ENCODE measurements at regions not wholly inside any gene's neighbourhood (a gene's known extent, or its start where the extent isn't known, plus 50 kb on each side); places are given as distances from the start of the nearest gene placed in this dataset.

DNA sequence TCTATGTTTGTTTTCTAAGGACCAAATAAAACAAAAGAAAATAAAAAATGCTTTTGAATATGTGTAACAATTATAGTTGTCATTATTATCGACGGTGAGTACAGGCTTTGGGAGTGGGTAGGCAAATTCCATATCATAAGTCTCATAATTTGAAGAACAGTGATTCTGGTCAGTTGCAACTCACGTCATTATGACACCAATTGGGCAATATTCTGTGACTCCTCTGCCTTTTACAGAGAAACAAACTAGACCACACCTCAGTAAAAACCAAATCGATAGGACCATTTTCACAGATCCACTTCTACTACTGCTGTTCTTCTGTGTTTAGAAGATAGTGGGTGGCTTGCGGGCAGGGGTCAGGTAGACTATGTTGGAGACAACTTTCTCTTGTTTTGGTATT, 250.1 kb downstream of the C4orf33 start:
- no peaks in the 10 kb centered on the region for H3K36me3 ChIP-seq (ENCODE audit: control insufficient read depth in 4 of 4, insufficient read depth in 3 of 4, low read depth in 1 of 4, low read length in 3 of 4)
- H3K4me1 ChIP-seq (ENCODE audit: control insufficient read depth in 4 of 4, insufficient read depth in 4 of 4, low read length in 3 of 4): peaks cover 0 to 4% (median 3%) of the 10 kb centered on the region in 4 donors
- no peak overlapping the region for H3K27ac ChIP-seq (ENCODE audit: low read depth in 1 of 2, low read length in 2 of 2)
- no peak overlapping the region for H3K4me3 ChIP-seq (ENCODE audit: low read depth in 1 of 3, low read length in 3 of 3)
- H3K9me3 ChIP-seq (ENCODE audit: control insufficient read depth in 4 of 4, low read length in 3 of 4): no peaks in the 10 kb centered on the region
- peaks cover 0 to 3% (median 0%) of the 10 kb centered on the region in 4 donors for H3K27me3 ChIP-seq (ENCODE audit: control insufficient read depth in 4 of 4, insufficient read depth in 4 of 4, low read length in 3 of 4)
- TF ChIP-seq, protein P1, sequence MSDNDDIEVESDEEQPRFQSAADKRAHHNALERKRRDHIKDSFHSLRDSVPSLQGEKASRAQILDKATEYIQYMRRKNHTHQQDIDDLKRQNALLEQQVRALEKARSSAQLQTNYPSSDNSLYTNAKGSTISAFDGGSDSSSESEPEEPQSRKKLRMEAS (IDR thresholded peaks at IDR 0.05): no peak
- TF ChIP-seq, protein P2, sequence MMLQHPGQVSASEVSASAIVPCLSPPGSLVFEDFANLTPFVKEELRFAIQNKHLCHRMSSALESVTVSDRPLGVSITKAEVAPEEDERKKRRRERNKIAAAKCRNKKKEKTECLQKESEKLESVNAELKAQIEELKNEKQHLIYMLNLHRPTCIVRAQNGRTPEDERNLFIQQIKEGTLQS (IDR thresholded peaks at IDR 0.05): no peak
- TF ChIP-seq RXRA (IDR thresholded peaks at IDR 0.05) (no peak), NR2F2 (IDR thresholded peaks at IDR 0.05) (no peak), JUND (IDR thresholded peaks at IDR 0.05) (no peak), RAD21 (IDR thresholded peaks at IDR 0.05) (no peak), HNF4G (IDR thresholded peaks at IDR 0.05) (no peak), EGR1 (IDR thresholded peaks at IDR 0.05; ENCODE audit: low read depth in 2 of 2) (no peak), YY1 (IDR thresholded peaks at IDR 0.05) (no peak), GABPA (IDR thresholded peaks at IDR 0.05 in 1 of 2, conservative IDR thresholded peaks at IDR 0.05 in 1 of 2) (no peak), FOXA2 (IDR thresholded peaks at IDR 0.05) (no peak), HNF4A (conservative IDR thresholded peaks at IDR 0.05) (no peak)
- TF ChIP-seq, protein P3, sequence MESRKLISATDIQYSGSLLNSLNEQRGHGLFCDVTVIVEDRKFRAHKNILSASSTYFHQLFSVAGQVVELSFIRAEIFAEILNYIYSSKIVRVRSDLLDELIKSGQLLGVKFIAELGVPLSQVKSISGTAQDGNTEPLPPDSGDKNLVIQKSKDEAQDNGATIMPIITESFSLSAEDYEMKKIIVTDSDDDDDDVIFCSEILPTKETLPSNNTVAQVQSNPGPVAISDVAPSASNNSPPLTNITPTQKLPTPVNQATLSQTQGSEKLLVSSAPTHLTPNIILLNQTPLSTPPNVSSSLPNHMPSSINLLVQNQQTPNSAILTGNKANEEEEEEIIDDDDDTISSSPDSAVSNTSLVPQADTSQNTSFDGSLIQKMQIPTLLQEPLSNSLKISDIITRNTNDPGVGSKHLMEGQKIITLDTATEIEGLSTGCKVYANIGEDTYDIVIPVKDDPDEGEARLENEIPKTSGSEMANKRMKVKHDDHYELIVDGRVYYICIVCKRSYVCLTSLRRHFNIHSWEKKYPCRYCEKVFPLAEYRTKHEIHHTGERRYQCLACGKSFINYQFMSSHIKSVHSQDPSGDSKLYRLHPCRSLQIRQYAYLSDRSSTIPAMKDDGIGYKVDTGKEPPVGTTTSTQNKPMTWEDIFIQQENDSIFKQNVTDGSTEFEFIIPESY (IDR thresholded peaks at IDR 0.05): no peak
- TF ChIP-seq, protein P4, sequence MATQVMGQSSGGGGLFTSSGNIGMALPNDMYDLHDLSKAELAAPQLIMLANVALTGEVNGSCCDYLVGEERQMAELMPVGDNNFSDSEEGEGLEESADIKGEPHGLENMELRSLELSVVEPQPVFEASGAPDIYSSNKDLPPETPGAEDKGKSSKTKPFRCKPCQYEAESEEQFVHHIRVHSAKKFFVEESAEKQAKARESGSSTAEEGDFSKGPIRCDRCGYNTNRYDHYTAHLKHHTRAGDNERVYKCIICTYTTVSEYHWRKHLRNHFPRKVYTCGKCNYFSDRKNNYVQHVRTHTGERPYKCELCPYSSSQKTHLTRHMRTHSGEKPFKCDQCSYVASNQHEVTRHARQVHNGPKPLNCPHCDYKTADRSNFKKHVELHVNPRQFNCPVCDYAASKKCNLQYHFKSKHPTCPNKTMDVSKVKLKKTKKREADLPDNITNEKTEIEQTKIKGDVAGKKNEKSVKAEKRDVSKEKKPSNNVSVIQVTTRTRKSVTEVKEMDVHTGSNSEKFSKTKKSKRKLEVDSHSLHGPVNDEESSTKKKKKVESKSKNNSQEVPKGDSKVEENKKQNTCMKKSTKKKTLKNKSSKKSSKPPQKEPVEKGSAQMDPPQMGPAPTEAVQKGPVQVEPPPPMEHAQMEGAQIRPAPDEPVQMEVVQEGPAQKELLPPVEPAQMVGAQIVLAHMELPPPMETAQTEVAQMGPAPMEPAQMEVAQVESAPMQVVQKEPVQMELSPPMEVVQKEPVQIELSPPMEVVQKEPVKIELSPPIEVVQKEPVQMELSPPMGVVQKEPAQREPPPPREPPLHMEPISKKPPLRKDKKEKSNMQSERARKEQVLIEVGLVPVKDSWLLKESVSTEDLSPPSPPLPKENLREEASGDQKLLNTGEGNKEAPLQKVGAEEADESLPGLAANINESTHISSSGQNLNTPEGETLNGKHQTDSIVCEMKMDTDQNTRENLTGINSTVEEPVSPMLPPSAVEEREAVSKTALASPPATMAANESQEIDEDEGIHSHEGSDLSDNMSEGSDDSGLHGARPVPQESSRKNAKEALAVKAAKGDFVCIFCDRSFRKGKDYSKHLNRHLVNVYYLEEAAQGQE (IDR thresholded peaks at IDR 0.05): no peak
- 69% methylated on average over 5 of the region's 5 CpGs for WGBS
- H3K9ac ChIP-seq (ENCODE audit: low read depth in 1 of 2, low read length in 2 of 2): no peak overlapping the region
- no peak for DNase-seq (ENCODE audit: low spot score)

DNA sequence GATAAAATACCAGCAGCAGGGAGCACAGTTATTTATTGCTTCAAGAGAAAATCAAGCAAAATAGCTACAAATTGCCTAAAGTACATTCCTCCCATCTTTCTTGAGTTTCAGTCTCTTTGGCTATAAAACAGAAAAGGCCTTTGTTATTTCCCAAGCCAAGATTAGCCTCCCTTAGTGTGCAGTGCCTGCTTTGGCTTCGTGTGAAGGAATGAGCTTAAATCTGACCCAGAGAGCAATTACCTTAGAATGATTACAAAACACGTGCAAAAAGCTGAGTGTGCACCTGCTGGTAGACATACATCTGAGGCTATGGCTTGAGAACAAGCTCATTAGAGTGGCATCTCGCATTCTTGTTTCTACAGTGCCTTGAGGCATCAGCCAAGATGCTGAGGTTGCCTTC, 250.8 kb downstream of the C4orf33 start:
- Histone ChIP-seq H3K4me3 (ENCODE audit: low read depth in 1 of 3, low read length in 3 of 3) (no peak overlapping the region), H3K9me3 (ENCODE audit: control insufficient read depth in 4 of 4, low read length in 3 of 4) (no peaks in the 10 kb centered on the region), H3K27ac (ENCODE audit: low read depth in 1 of 2, low read length in 2 of 2) (no peak overlapping the region), H3K9ac (ENCODE audit: low read depth in 1 of 2, low read length in 2 of 2) (no peak overlapping the region), H3K27me3 (ENCODE audit: control insufficient read depth in 4 of 4, insufficient read depth in 4 of 4, low read length in 3 of 4) (peaks cover 0 to 3% (median 0%) of the 10 kb centered on the region in 4 donors), H3K36me3 (ENCODE audit: control insufficient read depth in 4 of 4, insufficient read depth in 3 of 4, low read depth in 1 of 4, low read length in 3 of 4) (no peaks in the 10 kb centered on the region), H3K4me1 (ENCODE audit: control insufficient read depth in 4 of 4, insufficient read depth in 4 of 4, low read length in 3 of 4) (peaks cover 0 to 4% (median 3%) of the 10 kb centered on the region in 4 donors)
- no peak for DNase-seq (ENCODE audit: low spot score)
- WGBS: 60% methylated on average over 3 of the region's 3 CpGs
- TF ChIP-seq, protein P4 (IDR thresholded peaks at IDR 0.05): no peak
- TF ChIP-seq, protein P1 (IDR thresholded peaks at IDR 0.05): no peak
- TF ChIP-seq YY1 (IDR thresholded peaks at IDR 0.05) (no peak), FOXA1 (IDR thresholded peaks at IDR 0.05) (no peak), NR2F2 (IDR thresholded peaks at IDR 0.05) (no peak), SP1 (IDR thresholded peaks at IDR 0.05) (no peak), GABPA (IDR thresholded peaks at IDR 0.05 in 1 of 2, conservative IDR thresholded peaks at IDR 0.05 in 1 of 2) (no peak), HNF4A (conservative IDR thresholded peaks at IDR 0.05) (no peak), RAD21 (IDR thresholded peaks at IDR 0.05) (no peak), RXRA (IDR thresholded peaks at IDR 0.05) (no peak), JUND (IDR thresholded peaks at IDR 0.05) (no peak)
- TF ChIP-seq, protein P2 (IDR thresholded peaks at IDR 0.05): no peak
- TF ChIP-seq, protein P3 (IDR thresholded peaks at IDR 0.05): no peak
- TF ChIP-seq, protein P5, sequence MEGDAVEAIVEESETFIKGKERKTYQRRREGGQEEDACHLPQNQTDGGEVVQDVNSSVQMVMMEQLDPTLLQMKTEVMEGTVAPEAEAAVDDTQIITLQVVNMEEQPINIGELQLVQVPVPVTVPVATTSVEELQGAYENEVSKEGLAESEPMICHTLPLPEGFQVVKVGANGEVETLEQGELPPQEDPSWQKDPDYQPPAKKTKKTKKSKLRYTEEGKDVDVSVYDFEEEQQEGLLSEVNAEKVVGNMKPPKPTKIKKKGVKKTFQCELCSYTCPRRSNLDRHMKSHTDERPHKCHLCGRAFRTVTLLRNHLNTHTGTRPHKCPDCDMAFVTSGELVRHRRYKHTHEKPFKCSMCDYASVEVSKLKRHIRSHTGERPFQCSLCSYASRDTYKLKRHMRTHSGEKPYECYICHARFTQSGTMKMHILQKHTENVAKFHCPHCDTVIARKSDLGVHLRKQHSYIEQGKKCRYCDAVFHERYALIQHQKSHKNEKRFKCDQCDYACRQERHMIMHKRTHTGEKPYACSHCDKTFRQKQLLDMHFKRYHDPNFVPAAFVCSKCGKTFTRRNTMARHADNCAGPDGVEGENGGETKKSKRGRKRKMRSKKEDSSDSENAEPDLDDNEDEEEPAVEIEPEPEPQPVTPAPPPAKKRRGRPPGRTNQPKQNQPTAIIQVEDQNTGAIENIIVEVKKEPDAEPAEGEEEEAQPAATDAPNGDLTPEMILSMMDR (IDR thresholded peaks at IDR 0.05; ENCODE audit: low read depth, low read length, missing input control): no peak
